Gastrocnemius medialis (tissue), 4 donors: ENCODE measurements at regions not wholly inside any gene's neighbourhood (a gene's known extent, or its start where the extent isn't known, plus 50 kb on each side); places are given as distances from the start of the nearest gene placed in this dataset.

Experiments
- CTCF ChIP-seq, 5 experiments: fragments of 450-650 bp in 3 of 5; fragments of 200-600 bp in 2 of 5; sonication (generic) in 2 of 5; IDR thresholded peaks in 4 of 5; conservative IDR thresholded peaks in 1 of 5; 1 replicate in 4 of 5; 2 replicates in 1 of 5; pipeline ENCODE4 v1.5.1; 2016 to 2019; ENCODE audit warnings: antibody characterized with exemption in 5 of 5, mild to moderate bottlenecking in 3 of 5, moderate library complexity in 3 of 5
- POLR2A ChIP-seq, 2 donors: fragments of 450-650 bp; IDR thresholded peaks; one replicate each; pipeline ENCODE4 v1.6.1; 2017; ENCODE audit warnings: antibody characterized with exemption in 2 of 2, mild to moderate bottlenecking in 2 of 2, moderate library complexity in 2 of 2

- TF ChIP-seq CTCF (IDR thresholded peaks at IDR 0.05 in 4 of 5, conservative IDR thresholded peaks at IDR 0.05 in 1 of 5), result no peak
- TF ChIP-seq POLR2A (IDR thresholded peaks at IDR 0.05), result no peak
These were observed 1065.1 kb downstream of the SLITRK1 start for GRCh38 chr13:82817133-82817532.
